ENCODE measurements at regions not wholly inside any gene's neighbourhood (a gene's known extent, or its start where the extent isn't known, plus 50 kb on each side); places are given as distances from the start of the nearest gene placed in this dataset.

- TF ChIP-seq CTCF (IDR thresholded peaks at IDR 0.05) (no peak), POLR2AphosphoS5 (IDR thresholded peaks at IDR 0.05; ENCODE audit: low read depth, low read length) (no peak), SIN3A (IDR thresholded peaks at IDR 0.05; ENCODE audit: borderline replicate concordance, insufficient read depth, low read depth, low read length) (no peak)
Observed at GRCh38 chr13:33402975-33403374, 117.4 kb upstream of the STARD13 start.

Data from Panc1 (cell line).